ENCODE measurements at regions not wholly inside any gene's neighbourhood (a gene's known extent, or its start where the extent isn't known, plus 50 kb on each side); places are given as distances from the start of the nearest gene placed in this dataset.

DNA sequence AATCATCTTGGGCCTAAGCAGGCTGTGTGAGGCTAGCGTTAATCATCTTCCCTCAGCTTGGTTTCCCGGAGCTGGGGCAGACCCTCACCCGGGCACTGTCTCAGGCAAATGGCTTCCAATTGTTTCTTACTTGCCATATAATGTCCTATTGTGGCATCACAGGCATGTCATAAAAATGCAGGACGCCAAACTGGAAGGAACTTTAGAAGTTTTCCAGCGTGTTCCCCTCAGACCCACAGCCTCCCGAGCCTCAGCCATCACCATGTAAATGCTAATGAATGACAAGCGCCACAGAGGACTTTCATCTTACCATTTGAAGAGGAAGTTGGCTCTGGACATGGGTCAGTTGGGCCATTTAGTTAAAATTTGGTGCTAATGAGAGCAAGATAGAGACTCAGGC, 143.0 kb upstream of the IRX1 start (continued):
- TF ChIP-seq REST (IDR thresholded peaks at IDR 0.05; ENCODE audit: unreplicated experiment) (no peak), POLR2AphosphoS5 (IDR thresholded peaks at IDR 0.05; ENCODE audit: low read depth) (no peak), ETS1 (IDR thresholded peaks at IDR 0.05) (no peak)

GRCh38 chr5:3451961-3452360, 143.7 kb upstream of the IRX1 start:
- Histone ChIP-seq H3K4me1 (ENCODE audit: insufficient read depth) (no peaks in the 10 kb centered on the region), H3K79me2 (replicated peaks; ENCODE audit: insufficient read depth) (no peaks in the 10 kb centered on the region), H3F3A (replicated peaks; ENCODE audit: low read depth) (no peaks in the 10 kb centered on the region), H4K20me1 (replicated peaks; ENCODE audit: insufficient read depth) (no peaks in the 10 kb centered on the region), H2AFZ (no peak overlapping the region), H3K27ac (ENCODE audit: low read depth) (no peak overlapping the region), H3K4me3 (no peak overlapping the region), H3K4me2 (no peak overlapping the region), H3K36me3 (ENCODE audit: insufficient read depth) (no peaks in the 10 kb centered on the region), H3K27me3 (ENCODE audit: insufficient read depth) (no peaks in the 10 kb centered on the region), H3K9me2 (ENCODE audit: insufficient read depth) (no peaks in the 10 kb centered on the region)
- DNase-seq (ENCODE audit: low spot score) (no peak), ATAC-seq (no peak)
- TF ChIP-seq CREB1 (CRISPR knock-in tag; IDR thresholded peaks at IDR 0.05; ENCODE audit: low read depth) (no peak), ZNF114 (CRISPR knock-in tag; IDR thresholded peaks at IDR 0.05) (no peak), ZNF331 (CRISPR knock-in tag; IDR thresholded peaks at IDR 0.05; ENCODE audit: low read depth) (no peak), EZH2 (IDR thresholded peaks at IDR 0.05; ENCODE audit: low read depth, unreplicated experiment) (no peak), REST (IDR thresholded peaks at IDR 0.05; ENCODE audit: unreplicated experiment) (no peak)
- no peak overlapping the region for H3K4me3 Mint-ChIP-seq
- H3K9me3 Mint-ChIP-seq = peaks cover 18% of the 10 kb centered on the region
- no peaks in the 10 kb centered on the region for H3K4me1 Mint-ChIP-seq
- H3K27me3 Mint-ChIP-seq (ENCODE audit: insufficient read depth, low read depth, poor library complexity) = peaks cover 8% of the 10 kb centered on the region
- H3K36me3 Mint-ChIP-seq (ENCODE audit: low read depth) = no peaks in the 10 kb centered on the region
- no peak overlapping the region for H3K27ac Mint-ChIP-seq
